ENCODE measurements at regions not wholly inside any gene's neighbourhood (a gene's known extent, or its start where the extent isn't known, plus 50 kb on each side); places are given as distances from the start of the nearest gene placed in this dataset.
A peak's percentile ranks its signal among the peaks of the same experiment; 100 is the strongest.

GRCh38 chr13:34019870-34020269 lies 201.9 kb downstream of the RFC3 start:
- H3K4me3 Mint-ChIP-seq (ENCODE audit: unreplicated experiment), result no peak overlapping the region
- no peaks in the 10 kb centered on the region for H3K36me3 Mint-ChIP-seq (ENCODE audit: insufficient read depth, unreplicated experiment)
- intact Hi-C loops (cut with micrococcal nuclease), result no loop called here
- H3K4me1 Mint-ChIP-seq (ENCODE audit: insufficient read depth, unreplicated experiment), result peaks cover 6% of the 10 kb centered on the region
- H3K27ac Mint-ChIP-seq (ENCODE audit: low read depth, unreplicated experiment), result no peak overlapping the region
- no peak for DNase-seq (ENCODE audit: unreplicated experiment)
- CTCF ChIA-PET, result no interaction called here
- no TSS peak for BruUV-seq (replicated peaks)
- peaks cover 19% of the 10 kb centered on the region for H3K9me3 Mint-ChIP-seq (ENCODE audit: unreplicated experiment)
- H3K27me3 Mint-ChIP-seq (ENCODE audit: insufficient read depth, unreplicated experiment), result no peaks in the 10 kb centered on the region
- TF ChIP-seq CTCF (IDR thresholded peaks at IDR 0.05; ENCODE audit: unreplicated experiment), result no peak
- POLR2A ChIA-PET, result no interaction called here

GRCh38 chr13:34020388-34020787 lies 202.4 kb downstream of the RFC3 start:
- Mint-ChIP-seq H3K9me3 (ENCODE audit: unreplicated experiment) (peaks cover 19% of the 10 kb centered on the region), H3K4me3 (ENCODE audit: unreplicated experiment) (no peak overlapping the region), H3K27me3 (ENCODE audit: insufficient read depth, unreplicated experiment) (no peaks in the 10 kb centered on the region), H3K4me1 (ENCODE audit: insufficient read depth, unreplicated experiment) (peaks cover 6% of the 10 kb centered on the region), H3K36me3 (ENCODE audit: insufficient read depth, unreplicated experiment) (no peaks in the 10 kb centered on the region), H3K27ac (ENCODE audit: low read depth, unreplicated experiment) (no peak overlapping the region)
- TF ChIP-seq CTCF (IDR thresholded peaks at IDR 0.05; ENCODE audit: unreplicated experiment), result no peak
- ChIA-PET CTCF (interaction anchor here (0.7 kb wide), 1 partner anchor 501 kb away, joined by 3 read pairs; no protein-coding TSS in a partner anchor), POLR2A (no interaction called here)
- BruUV-seq (replicated peaks), result no TSS peak
- intact Hi-C loops (cut with micrococcal nuclease), result no loop called here
- no peak for DNase-seq (ENCODE audit: unreplicated experiment)

GRCh38 chr13:34021619-34022018 lies 203.7 kb downstream of the RFC3 start:
- peaks cover 6% of the 10 kb centered on the region for H3K4me1 Mint-ChIP-seq (ENCODE audit: insufficient read depth, unreplicated experiment)
- H3K9me3 Mint-ChIP-seq (ENCODE audit: unreplicated experiment), result peaks cover 19% of the 10 kb centered on the region
- H3K4me3 Mint-ChIP-seq (ENCODE audit: unreplicated experiment), result no peak overlapping the region
- H3K27me3 Mint-ChIP-seq (ENCODE audit: insufficient read depth, unreplicated experiment), result no peaks in the 10 kb centered on the region
- intact Hi-C loops (cut with micrococcal nuclease), result no loop called here
- H3K36me3 Mint-ChIP-seq (ENCODE audit: insufficient read depth, unreplicated experiment), result no peaks in the 10 kb centered on the region
- ChIA-PET CTCF (no interaction called here), POLR2A (no interaction called here)
- no TSS peak for BruUV-seq (replicated peaks)
- H3K27ac Mint-ChIP-seq (ENCODE audit: low read depth, unreplicated experiment), result no peak overlapping the region
- no peak for DNase-seq (ENCODE audit: unreplicated experiment)
- no peak for TF ChIP-seq CTCF (IDR thresholded peaks at IDR 0.05; ENCODE audit: unreplicated experiment)

GRCh38 chr13:34025746-34026145 lies 207.8 kb downstream of the RFC3 start:
- Mint-ChIP-seq H3K4me1 (ENCODE audit: insufficient read depth, unreplicated experiment) (no peaks in the 10 kb centered on the region), H3K9me3 (ENCODE audit: unreplicated experiment) (peaks cover 33% of the 10 kb centered on the region)

More at GRCh38 chr13:34025746-34026145, 207.8 kb downstream of the RFC3 start:
- BruUV-seq (replicated peaks), result no TSS peak
- H3K4me3 Mint-ChIP-seq (ENCODE audit: unreplicated experiment), result no peak overlapping the region
- peak; percentile 52 for DNase-seq (ENCODE audit: unreplicated experiment)
- no peaks in the 10 kb centered on the region for H3K36me3 Mint-ChIP-seq (ENCODE audit: insufficient read depth, unreplicated experiment)
- H3K27me3 Mint-ChIP-seq (ENCODE audit: insufficient read depth, unreplicated experiment), result no peaks in the 10 kb centered on the region
- ChIA-PET CTCF (interaction anchor here (0.6 kb wide), 1 partner anchor 735 kb away, joined by 3 read pairs; no protein-coding TSS in a partner anchor), POLR2A (no interaction called here)
- peak overlapping the region; percentile 68 for H3K27ac Mint-ChIP-seq (ENCODE audit: low read depth, unreplicated experiment)
- no peak for TF ChIP-seq CTCF (IDR thresholded peaks at IDR 0.05; ENCODE audit: unreplicated experiment)
- intact Hi-C loops (cut with micrococcal nuclease), result no loop called here

All from MCF 10A (cell line).